ENCODE measurements at regions not wholly inside any gene's neighbourhood (a gene's known extent, or its start where the extent isn't known, plus 50 kb on each side); places are given as distances from the start of the nearest gene placed in this dataset.
"Not testable (repeated sequence)": the region's sequence is repeated elsewhere in the genome, so short reads cannot be mapped to it uniquely, and the experiment has no call there.

DNA sequence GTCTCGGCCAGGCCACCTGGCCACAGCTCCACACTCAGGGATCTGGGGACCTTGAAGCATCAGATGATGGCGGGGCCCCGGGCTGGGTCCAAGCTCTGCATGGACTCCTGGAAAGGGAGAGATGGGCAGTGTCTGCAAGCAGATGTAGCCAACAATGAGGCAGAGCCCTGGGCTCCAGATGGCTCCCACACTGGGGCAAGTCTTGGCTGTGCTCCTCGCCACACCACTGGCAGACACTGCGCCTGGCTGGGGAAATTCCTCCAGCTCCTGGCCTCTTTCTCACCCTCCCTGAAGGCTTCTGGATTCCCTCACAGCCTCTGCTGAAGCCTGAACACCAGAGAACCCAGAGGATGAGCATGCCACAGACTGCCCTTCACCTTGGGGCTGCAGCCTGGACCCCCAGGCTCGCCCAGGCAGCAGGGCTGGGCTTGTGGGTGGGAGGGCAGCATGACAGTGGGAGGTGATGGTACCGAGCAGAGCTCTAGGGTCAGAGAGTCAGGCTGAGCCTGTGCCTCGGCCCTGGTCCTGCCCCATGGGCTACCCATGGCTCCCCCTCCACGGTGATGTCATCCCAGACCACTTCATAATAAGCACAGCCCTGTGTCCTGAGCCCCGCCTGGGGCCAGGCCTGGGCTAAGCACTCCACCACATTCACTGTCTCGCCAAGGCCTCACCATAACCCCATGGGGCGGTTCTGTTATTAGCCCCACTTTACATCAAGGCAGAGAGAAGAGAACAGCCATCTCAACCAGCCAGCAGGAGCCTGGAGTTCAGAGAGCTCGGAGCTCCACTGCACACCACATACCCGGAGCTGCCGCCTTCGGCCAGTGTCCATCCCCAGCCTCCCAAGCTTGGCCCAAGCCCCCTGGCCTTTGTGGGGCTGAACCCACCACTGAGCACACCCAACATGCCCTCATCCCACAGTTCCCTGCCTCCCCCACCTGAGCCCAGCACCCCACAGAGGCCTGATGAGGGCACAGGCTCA is 62.2 kb upstream of the ADAMTS2 start:
- no peak for DNase-seq

DNA sequence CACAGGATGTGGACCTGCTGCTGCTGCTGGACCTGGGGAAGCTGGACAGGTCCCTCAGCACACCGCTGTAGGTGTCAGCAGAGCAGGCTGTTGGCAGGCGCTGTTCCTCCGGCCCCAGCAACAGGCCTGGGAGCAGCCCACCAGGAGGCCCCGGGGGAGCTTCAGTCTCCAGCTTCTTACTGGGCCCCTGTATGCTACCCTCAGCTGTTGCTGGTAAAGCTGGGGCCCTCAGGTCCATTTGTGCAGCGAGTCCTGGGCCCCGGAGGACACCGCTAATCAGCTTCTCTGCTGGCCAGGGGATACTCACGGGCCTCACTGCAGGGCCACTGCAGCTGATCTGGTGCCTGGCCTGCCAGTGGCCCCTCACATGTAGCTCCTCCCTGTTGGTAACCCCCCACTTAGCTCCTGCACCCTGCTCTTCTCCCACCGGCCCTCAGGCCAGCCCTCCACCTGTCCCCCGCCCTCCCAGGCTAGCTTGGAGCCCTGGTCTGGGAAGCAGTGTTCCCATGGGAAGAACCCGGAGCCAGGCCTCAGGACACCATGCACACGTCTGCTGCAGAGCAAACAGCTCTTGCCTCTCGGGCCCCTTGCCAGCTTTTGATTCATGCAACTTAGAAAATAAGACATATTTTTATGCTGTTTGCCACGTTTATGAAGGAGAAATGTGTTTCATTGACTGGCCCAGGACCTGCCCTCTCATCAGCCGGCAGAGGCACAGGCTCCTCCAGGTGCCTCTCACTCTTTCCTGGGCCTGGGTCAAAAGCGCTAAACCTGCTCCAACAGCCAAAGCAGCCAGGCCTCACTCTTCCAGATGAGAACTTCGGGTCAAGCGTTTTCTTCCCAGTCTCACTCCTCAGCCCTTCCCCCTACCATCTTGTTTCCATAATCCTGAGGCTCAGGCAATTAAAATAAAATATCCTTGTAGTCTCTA is 61.0 kb upstream of the ADAMTS2 start:
- DNase-seq = no peak

DNA sequence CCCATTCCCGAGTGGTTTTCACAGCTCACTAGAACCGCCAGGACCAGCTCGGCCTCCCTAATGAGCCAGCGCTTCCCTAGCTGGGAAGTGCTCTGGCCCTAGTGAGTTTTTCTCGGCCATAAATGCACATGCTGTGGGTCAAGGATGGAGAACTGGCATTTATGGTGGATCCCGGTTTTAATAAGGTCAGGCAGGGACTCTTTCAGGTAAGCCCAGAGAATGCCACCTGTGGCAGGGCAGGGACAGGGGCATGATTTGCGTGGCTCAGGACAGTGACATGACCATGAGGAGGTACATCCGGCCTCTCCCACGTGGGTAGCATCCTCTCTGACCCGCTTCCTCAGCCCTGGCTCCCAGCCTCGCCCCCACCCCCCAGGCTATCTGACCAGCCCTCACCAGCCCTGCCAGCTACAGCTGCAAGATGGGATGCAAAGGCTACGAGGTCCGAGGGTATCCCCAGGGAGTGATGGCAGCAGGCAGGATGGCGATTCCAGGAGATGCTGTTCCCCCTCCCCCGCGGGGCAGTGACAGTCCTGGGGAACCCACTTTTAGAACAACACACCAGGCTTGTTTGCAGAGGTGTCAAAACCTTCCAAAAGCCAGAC is 60.3 kb upstream of the ADAMTS2 start:
- DNase-seq = no peak

DNA sequence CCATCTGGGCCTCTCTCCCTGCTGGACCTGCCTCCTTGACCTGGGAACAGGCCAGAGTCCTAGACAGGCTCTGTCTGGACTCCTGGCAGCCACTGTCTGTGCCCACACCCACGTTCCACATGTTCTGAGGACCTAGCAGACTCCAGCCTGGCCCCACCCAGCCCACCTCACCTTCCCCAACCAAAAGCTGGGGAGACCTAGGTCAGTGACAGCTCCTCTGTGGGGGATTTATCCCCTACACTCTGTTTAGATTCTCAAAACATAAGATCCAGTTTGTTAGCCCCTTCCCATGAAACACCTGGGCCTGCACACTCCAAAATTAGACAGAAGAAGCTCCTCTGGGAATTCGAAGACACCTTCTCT is 59.8 kb upstream of the ADAMTS2 start:
- no peak for DNase-seq

DNA sequence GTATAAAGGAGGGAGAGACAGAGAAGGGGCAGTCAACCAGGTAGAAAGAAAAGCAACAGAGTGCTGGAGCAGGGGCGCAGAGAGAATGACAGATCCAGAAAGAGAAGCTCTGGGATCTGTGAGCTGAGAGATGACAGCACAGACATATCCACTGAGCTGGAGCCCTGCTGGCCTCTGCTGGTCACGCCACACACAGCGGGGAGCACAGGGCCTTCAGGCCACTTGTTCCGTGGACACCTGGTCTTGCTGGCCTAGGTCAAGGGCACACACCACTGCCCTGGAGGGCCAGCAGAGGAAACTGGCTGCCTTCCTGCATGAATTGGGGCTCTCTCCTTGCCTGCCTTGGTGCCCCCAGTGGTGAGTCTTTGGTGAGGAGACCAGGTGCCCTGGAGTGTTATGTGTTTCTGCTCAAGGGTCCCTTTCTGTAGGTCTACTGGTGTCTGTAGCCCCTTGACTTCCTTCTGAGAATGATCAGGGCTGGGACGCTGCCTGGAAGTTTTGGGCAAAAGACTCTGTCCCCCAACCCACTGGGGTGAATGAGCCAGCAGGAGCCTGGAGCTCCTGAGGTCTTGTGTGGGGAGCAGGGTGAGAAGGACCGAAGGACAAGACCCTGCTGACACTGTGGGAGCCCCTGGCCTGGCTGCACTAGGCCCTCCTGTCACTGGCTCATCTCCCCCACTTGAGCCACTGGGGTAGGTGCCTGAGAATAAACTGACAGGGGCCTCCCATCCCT is 59.2 kb upstream of the ADAMTS2 start:
- no peak for DNase-seq

DNA sequence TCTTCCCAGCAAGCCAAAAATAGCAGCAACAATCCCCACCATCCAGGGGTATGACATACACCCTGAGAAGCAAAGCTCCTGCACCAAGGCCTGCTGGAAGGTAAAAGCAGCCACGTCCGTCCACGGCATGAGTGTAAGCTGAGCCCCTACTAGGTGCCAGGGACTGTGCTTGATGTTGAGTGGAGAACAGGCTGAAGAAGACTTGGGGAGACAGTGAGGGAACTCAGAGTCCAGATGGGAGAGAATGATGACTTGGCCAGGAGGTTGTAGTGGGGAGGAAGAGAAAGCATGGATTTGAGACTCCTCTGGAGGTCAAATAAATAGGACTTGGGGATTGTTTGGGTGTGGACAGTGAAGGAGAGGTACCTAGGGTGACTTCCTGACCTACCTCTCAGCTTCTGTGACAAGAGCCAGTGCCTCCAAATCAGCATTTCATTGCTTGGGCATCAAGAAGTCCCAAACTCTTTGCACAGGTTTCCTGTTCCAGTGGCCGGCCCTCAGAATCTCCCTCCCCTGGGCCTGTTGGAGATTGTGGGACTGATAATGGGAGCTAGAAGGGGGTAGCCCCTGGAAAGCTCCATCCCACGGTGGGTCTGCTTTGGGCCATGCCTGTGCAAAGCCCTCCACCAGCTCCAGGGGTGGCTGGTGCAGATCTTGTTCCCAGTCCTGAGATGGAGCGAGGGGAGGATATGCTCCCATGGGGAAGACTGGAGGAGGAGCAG is 58.3 kb upstream of the ADAMTS2 start:
- DNase-seq = no peak

DNA sequence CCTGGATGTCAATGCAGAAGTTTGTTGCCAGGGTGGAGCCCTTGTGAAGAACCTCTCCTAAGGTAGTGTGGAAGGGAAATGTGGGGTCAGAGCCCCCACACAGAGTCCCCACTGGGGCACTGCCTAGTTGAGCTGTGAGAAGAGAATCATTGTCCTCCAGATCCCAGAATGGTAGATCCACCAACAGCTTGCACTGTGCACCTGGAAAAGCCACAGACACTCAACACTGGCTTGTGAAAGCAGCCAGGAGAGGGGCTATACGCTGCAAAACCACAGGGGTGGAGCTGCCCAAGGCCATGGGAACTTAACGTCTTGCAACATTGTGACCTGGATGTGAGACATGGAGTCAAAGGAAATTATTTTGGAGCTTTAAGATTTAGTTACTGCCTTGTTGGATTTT is 55.2 kb upstream of the ADAMTS2 start:
- not testable (repeated sequence) for DNase-seq

DNA sequence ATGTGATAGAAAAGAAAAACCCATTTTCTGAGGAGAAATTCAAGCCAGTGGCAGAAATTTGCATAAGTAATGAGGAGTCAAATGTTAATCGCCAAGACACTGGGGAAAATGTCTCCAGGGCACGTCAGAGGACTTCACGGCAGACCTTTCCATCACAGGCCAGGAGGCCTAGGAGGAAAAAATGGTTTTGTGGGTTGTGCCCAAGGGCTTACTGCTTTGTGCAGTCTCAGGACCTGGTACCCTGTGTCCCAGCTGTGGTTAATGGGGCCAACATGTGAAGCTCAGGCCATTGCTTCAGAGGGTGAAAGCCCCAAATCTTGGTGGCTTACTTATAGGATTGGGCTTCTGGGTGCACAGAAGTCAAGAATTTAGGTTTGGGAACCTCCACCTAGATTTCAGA is 54.8 kb upstream of the ADAMTS2 start:
- no peak for DNase-seq

DNA sequence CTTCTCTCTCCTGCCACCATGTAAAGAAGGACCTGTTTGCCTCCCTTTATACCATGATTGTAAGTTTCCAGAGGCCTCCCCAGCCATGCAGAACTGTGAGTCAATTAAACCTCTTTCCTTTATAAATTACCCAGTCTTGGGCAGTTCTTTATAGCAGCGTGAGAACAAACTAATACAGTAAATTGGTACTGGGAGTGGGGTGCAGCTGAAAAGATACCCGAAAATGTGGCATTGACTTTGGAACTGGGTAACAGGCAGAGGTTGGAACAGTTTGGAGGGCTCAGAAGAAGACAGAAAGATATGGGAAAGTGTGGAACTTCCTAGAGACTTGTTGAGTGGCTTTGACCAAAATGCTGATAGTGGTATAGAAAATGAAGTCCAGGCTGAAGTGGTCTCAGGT is 54.1 kb upstream of the ADAMTS2 start:
- not testable (repeated sequence) for DNase-seq

DNA sequence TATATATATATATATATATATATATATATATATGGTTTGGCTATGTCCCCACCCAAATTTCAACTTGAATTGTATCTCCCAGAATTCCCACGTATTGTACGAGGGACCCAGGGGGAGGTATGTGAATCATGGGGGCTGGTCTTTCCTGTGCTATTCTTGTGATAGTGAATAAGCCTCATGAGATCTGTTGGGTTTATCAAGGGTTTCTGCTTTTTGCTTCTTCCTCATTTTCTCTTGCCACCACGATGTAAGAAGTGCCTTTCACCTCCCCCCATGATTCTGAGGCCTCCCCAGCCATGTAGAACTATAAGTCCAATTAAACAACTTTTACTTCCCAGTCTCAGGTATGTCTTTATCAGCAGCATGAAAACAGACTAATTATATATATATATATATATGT is 52.3 kb upstream of the ADAMTS2 start:
- no peak for DNase-seq

All from activated CD8-positive, alpha-beta memory T cell treated with anti-CD3 and anti-CD28 coated beads, Interleukin-2, amount 50 U/mL, for 48 hours (primary cell).